Osteoblast (primary cell): ENCODE measurements at regions not wholly inside any gene's neighbourhood (a gene's known extent, or its start where the extent isn't known, plus 50 kb on each side); places are given as distances from the start of the nearest gene placed in this dataset.
"Not testable (repeated sequence)": the region's sequence is repeated elsewhere in the genome, so short reads cannot be mapped to it uniquely, and the experiment has no call there.

Source experiments
- DNase-seq: peaks from one replicate; pipeline ENCODE4 v3.0.0; 2011; ENCODE audit warnings: low spot score, mixed read lengths; ENCODE audit not compliant: insufficient read length; ENCODE audit errors: missing footprints
- H2AFZ ChIP-seq: 2 replicates; pipeline ENCODE4 v1.6.0; 2011; ENCODE audit warnings: mild to moderate bottlenecking, low read length
- H3K27ac ChIP-seq: 2 replicates; pipeline ENCODE4 v1.5.1; 2011; ENCODE audit warnings: mild to moderate bottlenecking, low read depth, low read length, moderate library complexity
- H3K27me3 ChIP-seq: 2 replicates; pipeline ENCODE4 v1.6.0; 2012; ENCODE audit warnings: mild to moderate bottlenecking, control low read depth, inconsistent platforms, low read length, moderate library complexity; ENCODE audit not compliant: insufficient read depth
- H3K36me3 ChIP-seq: 2 replicates; pipeline ENCODE4 v1.5.1; 2011; ENCODE audit warnings: mild to moderate bottlenecking, low read length, control low read depth, moderate library complexity; ENCODE audit not compliant: insufficient read depth
- H3K4me1 ChIP-seq: 2 replicates; pipeline ENCODE4 v1.5.1; 2011; ENCODE audit warnings: mild to moderate bottlenecking, low read length, control low read depth, moderate library complexity; ENCODE audit not compliant: insufficient read depth
- H3K4me2 ChIP-seq: 2 replicates; pipeline ENCODE4 v1.6.0; 2011; ENCODE audit warnings: mild to moderate bottlenecking, low read length; ENCODE audit not compliant: insufficient read depth
- H3K4me3 ChIP-seq: fragments of 200-600 bp; sonication (generic); 3 replicates; pipeline ENCODE4 v1.5.1; 2012; ENCODE audit warnings: mild to moderate bottlenecking, low read length, inconsistent platforms; ENCODE audit not compliant: insufficient read depth
- H3K79me2 ChIP-seq: 2 replicates; pipeline ENCODE4 v1.6.0; 2012; ENCODE audit warnings: mild to moderate bottlenecking, low read length, control low read depth, inconsistent platforms; ENCODE audit not compliant: insufficient read depth
- H3K9me3 ChIP-seq: 2 replicates; pipeline ENCODE4 v1.5.1; 2011; ENCODE audit warnings: low read depth, low read length, control low read depth
- H4K20me1 ChIP-seq: 2 replicates; pipeline ENCODE4 v1.6.0; 2012; ENCODE audit warnings: mild to moderate bottlenecking, low read length, control low read depth; ENCODE audit not compliant: insufficient read depth
- CTCF ChIP-seq: IDR thresholded peaks from 2 replicates; pipeline ENCODE4 v1.5.1; 2011; ENCODE audit warnings: mild to moderate bottlenecking, low read depth, low read length, moderate library complexity; ENCODE audit errors: extremely low read depth

GRCh38 chr14:56064513-56064912, 53.7 kb upstream of the PELI2 start:
- Histone ChIP-seq H3K4me3 (no peak overlapping the region), H2AFZ (no peak overlapping the region), H3K27ac (no peak overlapping the region), H3K36me3 (no peaks in the 10 kb centered on the region), H4K20me1 (no peaks in the 10 kb centered on the region), H3K79me2 (no peaks in the 10 kb centered on the region), H3K4me1 (no peaks in the 10 kb centered on the region), H3K9me3 (no peaks in the 10 kb centered on the region), H3K27me3 (peaks cover 4% of the 10 kb centered on the region), H3K4me2 (no peak overlapping the region)
- no peak for DNase-seq
- TF ChIP-seq CTCF: no peak

GRCh38 chr14:56065199-56065598, 53.0 kb upstream of the PELI2 start:
- H4K20me1 ChIP-seq, H3K4me2 ChIP-seq, H3K9me3 ChIP-seq, DNase-seq, H3K27ac ChIP-seq, H3K27me3 ChIP-seq, H2AFZ ChIP-seq, H3K36me3 ChIP-seq, H3K4me3 ChIP-seq, H3K79me2 ChIP-seq, H3K4me1 ChIP-seq: not testable (repeated sequence)

- Histone ChIP-seq H3K79me2 (no peaks in the 10 kb centered on the region), H3K27ac (no peak overlapping the region), H3K4me3 (no peak overlapping the region), H3K27me3 (no peaks in the 10 kb centered on the region), H2AFZ (no peak overlapping the region), H3K9me3 (no peaks in the 10 kb centered on the region), H3K36me3 (no peaks in the 10 kb centered on the region), H3K4me2 (no peak overlapping the region), H3K4me1 (no peaks in the 10 kb centered on the region), H4K20me1 (no peaks in the 10 kb centered on the region)
- no peak for TF ChIP-seq CTCF
- no peak for DNase-seq
These were observed 52.5 kb upstream of the PELI2 start for GRCh38 chr14:56065621-56066290.
